ENCODE measurements at regions not wholly inside any gene's neighbourhood (a gene's known extent, or its start where the extent isn't known, plus 50 kb on each side); places are given as distances from the start of the nearest gene placed in this dataset.

- H3K9ac ChIP-seq (ENCODE audit: low read depth, low read length, poor library complexity) = no peak overlapping the region
- no peak overlapping the region for H3K23ac ChIP-seq (ENCODE audit: low read depth, low read length, poor library complexity)
- H2BK120ac ChIP-seq (ENCODE audit: low read depth, low read length) = no peak overlapping the region
- no peak overlapping the region for H3K4me2 ChIP-seq (ENCODE audit: insufficient read depth, low read length, poor library complexity, severe bottlenecking)
- H2BK12ac ChIP-seq (ENCODE audit: low read length) = no peak overlapping the region
- no peak overlapping the region for H4K8ac ChIP-seq (ENCODE audit: low read depth, low read length)
- H3K27me3 ChIP-seq (ENCODE audit: control insufficient read depth in 3 of 3, insufficient read depth in 3 of 3, low read depth in 1 of 3, low read length in 3 of 3) = no peaks in the 10 kb centered on the region
- H3K79me1 ChIP-seq (ENCODE audit: low read depth, low read length) = no peaks in the 10 kb centered on the region
- no peak for DNase-seq (ENCODE audit: low spot score)
- H3K18ac ChIP-seq (ENCODE audit: low read length) = no peak overlapping the region
- no peak overlapping the region for H2AFZ ChIP-seq (ENCODE audit: low read length)
- no peak overlapping the region for H3K4ac ChIP-seq (ENCODE audit: low read length)
- H3K4me1 ChIP-seq (ENCODE audit: control insufficient read depth in 2 of 2, insufficient read depth in 1 of 2, low read depth in 1 of 2, low read length in 2 of 2) = no peaks in the 10 kb centered on the region
- H3K4me3 ChIP-seq (ENCODE audit: low read length in 2 of 2) = no peak overlapping the region
- no peak overlapping the region for H4K91ac ChIP-seq (ENCODE audit: low read depth, low read length, poor library complexity)
- no peak overlapping the region for H2BK15ac ChIP-seq (ENCODE audit: low read length)
- no peak overlapping the region for H3K27ac ChIP-seq (replicated peaks; ENCODE audit: low read length)
- H2AK5ac ChIP-seq (ENCODE audit: low read depth, low read length) = no peak overlapping the region
- H2BK5ac ChIP-seq (ENCODE audit: low read length) = no peak overlapping the region
- H3K9me3 ChIP-seq (replicated peaks in 1 of 2; ENCODE audit: control insufficient read depth in 2 of 2, insufficient read depth in 1 of 2, low read depth in 1 of 2, low read length in 2 of 2) = peaks cover 0 to 2% of the 10 kb centered on the region in 2 donors
- H3K36me3 ChIP-seq (replicated peaks in 1 of 2; ENCODE audit: control insufficient read depth in 2 of 2, insufficient read depth in 2 of 2, low read length in 2 of 2) = no peaks in the 10 kb centered on the region
- no CpG with 5 or more reads among the region's 2 CpGs for WGBS, 2 donors (ENCODE audit: extremely low coverage in 2 of 2, insufficient read length in 2 of 2, insufficient replicate concordance in 1 of 2)
- no peak overlapping the region for H3K14ac ChIP-seq (ENCODE audit: low read length)
Measured at GRCh38 chr14:62431496-62431895, 613.8 kb downstream of the KCNH5 start.

DNA sequence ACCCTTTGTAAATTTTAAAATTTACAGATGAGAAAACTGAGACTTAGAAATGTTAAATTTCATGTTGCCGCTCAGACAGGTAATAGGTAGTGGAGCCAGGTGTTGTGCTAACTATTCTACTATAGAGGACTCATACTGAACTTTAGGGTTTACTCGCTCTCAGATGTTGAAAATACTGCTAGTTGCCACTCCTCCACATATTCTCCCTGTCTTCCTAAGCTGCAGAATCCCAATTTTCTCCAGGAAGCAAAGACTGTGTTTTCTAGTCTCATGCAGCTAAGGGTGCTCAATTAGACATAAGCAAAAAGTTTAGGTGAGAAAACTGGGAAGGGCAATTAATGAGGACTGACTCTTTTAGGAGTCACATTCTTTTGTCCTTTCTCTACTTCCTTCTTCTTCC is 612.3 kb downstream of the KCNH5 start:
- Histone ChIP-seq H3K4ac (ENCODE audit: low read length) (no peak overlapping the region), H3K18ac (ENCODE audit: low read length) (no peak overlapping the region), H4K8ac (ENCODE audit: low read depth, low read length) (no peak overlapping the region), H3K79me1 (ENCODE audit: low read depth, low read length) (no peaks in the 10 kb centered on the region), H3K27me3 (ENCODE audit: control insufficient read depth in 3 of 3, insufficient read depth in 3 of 3, low read depth in 1 of 3, low read length in 3 of 3) (no peaks in the 10 kb centered on the region), H2BK5ac (ENCODE audit: low read length) (no peak overlapping the region), H3K9me3 (replicated peaks in 1 of 2; ENCODE audit: control insufficient read depth in 2 of 2, insufficient read depth in 1 of 2, low read depth in 1 of 2, low read length in 2 of 2) (peaks cover 0 to 2% of the 10 kb centered on the region in 2 donors), H3K27ac (replicated peaks; ENCODE audit: low read length) (no peak overlapping the region), H3K4me1 (ENCODE audit: control insufficient read depth in 2 of 2, insufficient read depth in 1 of 2, low read depth in 1 of 2, low read length in 2 of 2) (no peaks in the 10 kb centered on the region), H3K9ac (ENCODE audit: low read depth, low read length, poor library complexity) (no peak overlapping the region), H2BK12ac (ENCODE audit: low read length) (no peak overlapping the region), H3K4me3 (ENCODE audit: low read length in 2 of 2) (no peak overlapping the region), H2BK15ac (ENCODE audit: low read length) (no peak overlapping the region), H3K14ac (ENCODE audit: low read length) (no peak overlapping the region), H2BK120ac (ENCODE audit: low read depth, low read length) (no peak overlapping the region), H3K23ac (ENCODE audit: low read depth, low read length, poor library complexity) (no peak overlapping the region), H3K4me2 (ENCODE audit: insufficient read depth, low read length, poor library complexity, severe bottlenecking) (no peak overlapping the region), H2AK5ac (ENCODE audit: low read depth, low read length) (no peak overlapping the region), H4K91ac (ENCODE audit: low read depth, low read length, poor library complexity) (no peak overlapping the region), H3K36me3 (replicated peaks in 1 of 2; ENCODE audit: control insufficient read depth in 2 of 2, insufficient read depth in 2 of 2, low read length in 2 of 2) (no peaks in the 10 kb centered on the region), H2AFZ (ENCODE audit: low read length) (no peak overlapping the region)
- WGBS, 2 donors (ENCODE audit: extremely low coverage in 2 of 2, insufficient read length in 2 of 2, insufficient replicate concordance in 1 of 2) = no CpG with 5 or more reads among the region's 2 CpGs
- DNase-seq (ENCODE audit: low spot score) = no peak

GRCh38 chr14:62436261-62436660 is 609.0 kb downstream of the KCNH5 start:
- Histone ChIP-seq H3K4me1 (ENCODE audit: control insufficient read depth in 2 of 2, insufficient read depth in 1 of 2, low read depth in 1 of 2, low read length in 2 of 2) (no peaks in the 10 kb centered on the region), H3K4ac (ENCODE audit: low read length) (no peak overlapping the region), H3K27me3 (ENCODE audit: control insufficient read depth in 3 of 3, insufficient read depth in 3 of 3, low read depth in 1 of 3, low read length in 3 of 3) (no peaks in the 10 kb centered on the region), H3K4me2 (ENCODE audit: insufficient read depth, low read length, poor library complexity, severe bottlenecking) (no peak overlapping the region), H2AFZ (ENCODE audit: low read length) (no peak overlapping the region), H2BK5ac (ENCODE audit: low read length) (no peak overlapping the region), H4K91ac (ENCODE audit: low read depth, low read length, poor library complexity) (no peak overlapping the region), H3K23ac (ENCODE audit: low read depth, low read length, poor library complexity) (no peak overlapping the region), H2BK12ac (ENCODE audit: low read length) (no peak overlapping the region), H3K18ac (ENCODE audit: low read length) (no peak overlapping the region), H3K27ac (replicated peaks; ENCODE audit: low read length) (no peak overlapping the region), H3K9ac (ENCODE audit: low read depth, low read length, poor library complexity) (no peak overlapping the region), H3K36me3 (replicated peaks in 1 of 2; ENCODE audit: control insufficient read depth in 2 of 2, insufficient read depth in 2 of 2, low read length in 2 of 2) (no peaks in the 10 kb centered on the region), H3K79me1 (ENCODE audit: low read depth, low read length) (no peaks in the 10 kb centered on the region), H2BK120ac (ENCODE audit: low read depth, low read length) (no peak overlapping the region), H3K14ac (ENCODE audit: low read length) (no peak overlapping the region), H2BK15ac (ENCODE audit: low read length) (no peak overlapping the region), H3K4me3 (ENCODE audit: low read length in 2 of 2) (no peak overlapping the region), H4K8ac (ENCODE audit: low read depth, low read length) (no peak overlapping the region), H2AK5ac (ENCODE audit: low read depth, low read length) (no peak overlapping the region), H3K9me3 (replicated peaks in 1 of 2; ENCODE audit: control insufficient read depth in 2 of 2, insufficient read depth in 1 of 2, low read depth in 1 of 2, low read length in 2 of 2) (peaks cover 0 to 6% of the 10 kb centered on the region in 2 donors)
- WGBS, 2 donors (ENCODE audit: extremely low coverage in 2 of 2, insufficient read length in 2 of 2, insufficient replicate concordance in 1 of 2) = no CpG with 5 or more reads among the region's 2 CpGs
- DNase-seq (ENCODE audit: low spot score) = no peak

GRCh38 chr14:62439210-62439609 is 606.0 kb downstream of the KCNH5 start:
- Histone ChIP-seq H2BK12ac (ENCODE audit: low read length) (no peak overlapping the region), H3K27ac (replicated peaks; ENCODE audit: low read length) (no peak overlapping the region), H3K18ac (ENCODE audit: low read length) (no peak overlapping the region), H4K8ac (ENCODE audit: low read depth, low read length) (no peak overlapping the region), H2BK15ac (ENCODE audit: low read length) (no peak overlapping the region), H2BK120ac (ENCODE audit: low read depth, low read length) (no peak overlapping the region), H3K9ac (ENCODE audit: low read depth, low read length, poor library complexity) (no peak overlapping the region), H2AFZ (ENCODE audit: low read length) (no peak overlapping the region), H3K79me1 (ENCODE audit: low read depth, low read length) (no peaks in the 10 kb centered on the region), H3K36me3 (replicated peaks in 1 of 2; ENCODE audit: control insufficient read depth in 2 of 2, insufficient read depth in 2 of 2, low read length in 2 of 2) (no peaks in the 10 kb centered on the region), H2BK5ac (ENCODE audit: low read length) (no peak overlapping the region), H3K14ac (ENCODE audit: low read length) (no peak overlapping the region), H3K4me3 (ENCODE audit: low read length in 2 of 2) (no peak overlapping the region), H3K23ac (ENCODE audit: low read depth, low read length, poor library complexity) (no peak overlapping the region), H3K4me2 (ENCODE audit: insufficient read depth, low read length, poor library complexity, severe bottlenecking) (no peak overlapping the region), H4K91ac (ENCODE audit: low read depth, low read length, poor library complexity) (no peak overlapping the region), H3K4ac (ENCODE audit: low read length) (no peak overlapping the region), H3K9me3 (replicated peaks in 1 of 2; ENCODE audit: control insufficient read depth in 2 of 2, insufficient read depth in 1 of 2, low read depth in 1 of 2, low read length in 2 of 2) (peaks cover 0 to 4% of the 10 kb centered on the region in 2 donors), H3K4me1 (ENCODE audit: control insufficient read depth in 2 of 2, insufficient read depth in 1 of 2, low read depth in 1 of 2, low read length in 2 of 2) (no peaks in the 10 kb centered on the region), H2AK5ac (ENCODE audit: low read depth, low read length) (no peak overlapping the region), H3K27me3 (ENCODE audit: control insufficient read depth in 3 of 3, insufficient read depth in 3 of 3, low read depth in 1 of 3, low read length in 3 of 3) (no peaks in the 10 kb centered on the region)
- DNase-seq (ENCODE audit: low spot score) = no peak
- WGBS, 2 donors (ENCODE audit: extremely low coverage in 2 of 2, insufficient read length in 2 of 2, insufficient replicate concordance in 1 of 2) = no CpG with 5 or more reads among the region's 2 CpGs
